ENCODE measurements at regions not wholly inside any gene's neighbourhood (a gene's known extent, or its start where the extent isn't known, plus 50 kb on each side); places are given as distances from the start of the nearest gene placed in this dataset.
"Not testable (repeated sequence)": the region's sequence is repeated elsewhere in the genome, so short reads cannot be mapped to it uniquely, and the experiment has no call there.

DNA sequence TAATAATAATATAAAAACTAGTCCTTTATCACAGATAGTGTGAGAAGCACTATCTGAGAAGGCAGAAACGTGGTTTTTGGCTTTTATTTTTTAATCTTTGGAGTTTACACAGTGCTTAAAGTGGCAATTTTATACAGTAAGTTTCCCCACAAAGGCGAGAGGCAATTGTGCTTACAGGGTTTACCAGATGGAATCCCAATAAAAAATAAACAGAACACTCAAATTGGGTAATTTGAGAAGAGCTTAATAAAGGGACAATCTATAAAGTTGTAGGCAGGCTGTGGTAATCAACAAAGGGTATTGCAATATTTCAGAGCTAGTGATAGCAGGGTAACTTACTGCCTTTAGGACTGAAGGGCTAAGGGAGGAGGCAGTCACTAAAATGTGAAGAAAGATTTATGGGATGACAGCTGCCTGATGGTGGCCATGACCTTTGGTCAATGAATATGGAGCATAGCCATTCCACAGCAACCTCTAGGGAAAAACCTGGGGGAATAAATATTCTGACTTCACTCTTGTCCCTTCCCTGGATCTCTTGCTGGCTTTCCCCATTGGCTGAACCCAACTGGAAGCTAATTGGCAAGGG, 108.9 kb upstream of the GPR39 start:
- intact Hi-C loops (cut with micrococcal nuclease); DNase-seq; ATAC-seq: not testable (repeated sequence)

DNA sequence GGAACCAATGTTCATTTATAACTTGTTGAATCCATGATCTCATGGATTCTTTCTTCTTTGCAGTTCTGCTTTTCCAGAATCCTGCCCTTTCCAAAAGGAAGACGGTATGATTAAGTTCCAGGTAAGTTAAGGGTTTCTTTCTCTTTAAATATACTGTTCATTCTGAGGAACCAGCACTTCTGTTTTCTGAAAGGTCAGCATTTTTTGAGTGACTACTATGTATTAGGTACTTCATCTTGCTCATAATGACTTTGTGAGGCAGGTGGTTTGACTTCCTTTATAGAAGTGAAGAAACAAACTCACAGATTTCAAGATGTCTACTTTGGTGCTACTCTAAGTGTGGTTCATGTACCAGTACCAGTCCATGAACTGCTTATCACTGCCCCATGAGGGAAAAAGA, 107.4 kb upstream of the GPR39 start:
- not testable (repeated sequence) for ATAC-seq

DNA sequence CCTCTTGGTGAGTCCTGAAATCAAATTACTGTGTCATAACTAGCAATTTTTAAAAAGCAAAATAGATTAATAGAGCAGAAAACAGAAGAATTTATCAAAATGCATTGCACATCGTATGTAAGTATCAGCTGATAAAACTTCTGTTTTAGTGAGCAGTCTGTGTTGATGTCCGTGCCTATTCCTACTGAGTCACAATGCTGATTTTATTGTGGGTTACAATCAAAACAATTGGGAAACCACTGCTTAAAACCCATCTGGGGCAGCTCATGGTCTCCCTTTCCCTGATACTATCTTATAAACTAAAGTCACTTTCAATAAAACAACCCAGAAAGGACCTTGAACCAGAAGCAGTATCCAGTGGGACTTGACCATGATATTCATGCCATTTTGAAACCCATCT, 101.1 kb upstream of the GPR39 start:
- ATAC-seq; DNase-seq; intact Hi-C loops (cut with micrococcal nuclease): not testable (repeated sequence)

More for the DNA sequence above, 107.4 kb upstream of the GPR39 start:
- intact Hi-C loops (cut with micrococcal nuclease); DNase-seq: not testable (repeated sequence)

DNA sequence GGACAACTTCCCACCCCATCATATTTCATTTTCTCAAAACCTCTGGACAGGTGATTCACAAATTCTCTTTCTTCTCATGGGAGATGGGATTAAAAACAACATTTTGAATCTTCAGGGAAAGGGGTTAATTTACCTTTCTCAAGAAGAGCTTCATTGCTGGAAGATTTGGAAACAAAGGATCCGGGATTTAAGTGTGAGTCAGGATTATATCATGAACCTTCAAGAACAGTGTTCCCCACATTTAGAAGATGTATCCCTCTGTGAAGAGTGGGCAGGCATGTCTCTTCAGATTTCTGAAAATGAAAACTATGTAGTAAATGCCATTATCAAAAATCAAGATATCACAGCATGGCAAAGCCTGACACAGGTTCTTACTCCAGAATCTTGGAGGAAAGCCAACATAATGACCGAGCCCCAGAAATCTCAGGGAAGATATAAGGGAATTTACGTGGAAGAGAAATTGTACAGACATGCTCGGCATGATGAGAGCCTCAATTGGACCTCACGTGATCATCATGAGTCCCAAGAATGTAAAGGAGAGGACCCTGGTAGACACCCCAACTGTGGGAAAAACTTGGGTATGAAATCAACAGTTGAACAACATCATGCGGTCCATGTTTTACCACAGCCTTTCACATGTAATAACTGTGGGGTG, 99.5 kb upstream of the GPR39 start:
- intact Hi-C loops (cut with micrococcal nuclease); ATAC-seq; DNase-seq: not testable (repeated sequence)

DNA sequence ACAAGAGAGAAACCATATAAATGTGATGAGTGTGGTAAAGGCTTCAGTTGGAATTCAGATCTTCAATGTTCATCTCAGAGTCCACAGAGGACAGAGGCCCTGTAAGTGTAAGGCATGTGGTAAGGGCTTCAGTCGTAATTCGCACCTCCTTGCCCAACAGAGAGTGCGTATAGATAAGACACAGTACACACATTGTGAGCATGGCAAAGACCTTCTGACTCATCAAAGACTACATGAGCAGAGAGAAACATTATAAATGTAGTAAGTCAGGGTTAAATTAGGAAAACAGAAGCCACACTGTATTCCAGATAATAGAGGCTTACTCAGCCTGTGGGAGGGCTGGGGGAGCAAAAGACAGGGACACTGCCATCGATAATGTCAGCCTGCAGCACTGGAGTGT, 98.1 kb upstream of the GPR39 start:
- ATAC-seq; DNase-seq; intact Hi-C loops (cut with micrococcal nuclease): not testable (repeated sequence)

DNA sequence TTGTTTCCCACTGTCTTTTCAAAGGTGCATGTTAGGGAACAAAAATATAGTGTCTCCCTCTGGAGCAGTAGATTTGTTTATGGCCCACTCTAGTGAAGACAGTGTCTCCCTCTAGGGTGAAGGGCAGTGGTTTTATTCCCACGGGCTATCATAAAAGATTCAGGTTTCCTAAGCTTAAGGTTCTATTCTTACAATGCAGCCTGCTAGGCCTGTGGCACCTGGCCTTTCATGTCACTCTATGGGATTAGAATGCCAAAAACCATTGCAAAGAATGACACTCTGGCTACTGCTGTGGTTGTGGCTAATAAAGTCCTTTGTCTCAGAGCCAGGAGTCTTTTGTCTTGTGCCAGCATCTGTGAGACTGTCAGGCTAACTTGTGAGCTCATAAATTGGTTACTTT, 92.6 kb upstream of the GPR39 start:
- DNase-seq; ATAC-seq; intact Hi-C loops (cut with micrococcal nuclease): not testable (repeated sequence)

DNA sequence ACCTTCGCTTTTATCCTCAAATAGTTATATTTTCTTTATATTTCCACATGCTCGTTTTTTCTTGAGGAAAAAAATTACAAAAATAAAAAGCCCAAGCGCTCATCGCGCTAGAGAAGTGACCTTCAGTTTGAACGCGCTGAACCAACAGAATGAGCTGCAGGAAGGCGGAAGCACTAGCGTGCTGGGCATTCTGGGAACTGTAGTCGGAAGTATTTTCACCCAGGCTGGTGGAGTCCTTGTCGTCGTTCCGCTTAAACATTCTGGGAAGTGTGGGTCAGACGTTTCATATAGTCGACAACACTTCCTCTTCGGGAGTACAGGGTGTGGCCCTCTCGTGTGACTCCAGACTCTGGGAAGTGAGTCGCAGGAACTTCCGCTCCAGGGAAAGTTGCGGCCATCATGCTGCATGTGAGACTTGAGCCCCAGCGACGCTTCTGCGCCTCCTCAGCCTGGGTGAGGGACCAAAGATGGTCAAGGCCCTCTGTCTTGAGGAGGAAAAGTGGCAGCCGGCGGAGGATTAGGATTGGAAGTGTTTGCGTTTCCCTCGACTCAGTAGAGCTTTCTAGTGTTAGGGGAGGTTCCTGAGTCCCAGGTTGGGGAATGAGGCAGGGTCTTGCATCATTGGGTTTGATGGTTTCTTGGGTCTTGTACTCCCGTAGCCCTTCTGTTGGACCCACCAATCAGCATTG, 84.1 kb upstream of the GPR39 start:
- ATAC-seq; DNase-seq; intact Hi-C loops (cut with micrococcal nuclease): not testable (repeated sequence)

DNA sequence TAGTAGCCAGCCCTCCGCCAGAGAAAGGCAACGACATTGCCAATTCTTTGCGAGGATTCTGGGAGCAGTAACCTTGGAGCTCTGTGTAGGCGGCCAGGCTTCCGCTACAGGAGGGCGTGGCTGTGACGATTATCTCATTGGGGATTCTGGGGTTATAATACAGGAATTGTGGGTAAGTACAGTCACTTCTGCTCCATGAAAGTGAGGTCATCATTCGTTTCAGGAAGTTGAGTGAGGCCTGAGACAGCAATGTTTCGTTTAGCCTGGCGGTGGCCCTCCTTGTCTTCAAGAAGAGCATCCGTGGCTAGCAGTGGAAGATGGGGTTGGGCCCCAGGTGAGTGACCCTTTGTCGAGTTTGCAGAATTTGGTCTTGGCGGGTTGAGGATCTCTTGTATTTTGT, 79.5 kb upstream of the GPR39 start:
- intact Hi-C loops (cut with micrococcal nuclease); DNase-seq; ATAC-seq: not testable (repeated sequence)

DNA sequence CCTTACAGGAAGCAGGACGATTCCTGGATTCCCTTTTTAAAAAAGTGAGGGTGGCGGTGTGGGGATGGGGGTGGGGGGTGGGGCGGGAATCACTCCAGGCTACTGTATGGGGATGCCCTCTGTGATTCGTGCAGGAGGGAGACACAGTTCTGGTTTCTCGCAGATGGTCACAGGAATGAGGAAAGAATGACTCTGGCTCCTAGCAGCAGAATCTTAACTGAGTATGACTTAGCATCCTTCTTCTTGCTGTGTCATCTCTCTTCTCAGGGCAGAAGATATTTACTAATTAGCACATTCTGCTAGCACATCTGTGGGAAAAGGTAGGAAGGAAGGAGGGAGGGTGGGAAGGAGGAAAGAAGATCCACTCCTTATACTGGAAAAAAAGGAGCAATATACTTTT, 78.8 kb upstream of the GPR39 start:
- ATAC-seq; DNase-seq; intact Hi-C loops (cut with micrococcal nuclease): not testable (repeated sequence)

DNA sequence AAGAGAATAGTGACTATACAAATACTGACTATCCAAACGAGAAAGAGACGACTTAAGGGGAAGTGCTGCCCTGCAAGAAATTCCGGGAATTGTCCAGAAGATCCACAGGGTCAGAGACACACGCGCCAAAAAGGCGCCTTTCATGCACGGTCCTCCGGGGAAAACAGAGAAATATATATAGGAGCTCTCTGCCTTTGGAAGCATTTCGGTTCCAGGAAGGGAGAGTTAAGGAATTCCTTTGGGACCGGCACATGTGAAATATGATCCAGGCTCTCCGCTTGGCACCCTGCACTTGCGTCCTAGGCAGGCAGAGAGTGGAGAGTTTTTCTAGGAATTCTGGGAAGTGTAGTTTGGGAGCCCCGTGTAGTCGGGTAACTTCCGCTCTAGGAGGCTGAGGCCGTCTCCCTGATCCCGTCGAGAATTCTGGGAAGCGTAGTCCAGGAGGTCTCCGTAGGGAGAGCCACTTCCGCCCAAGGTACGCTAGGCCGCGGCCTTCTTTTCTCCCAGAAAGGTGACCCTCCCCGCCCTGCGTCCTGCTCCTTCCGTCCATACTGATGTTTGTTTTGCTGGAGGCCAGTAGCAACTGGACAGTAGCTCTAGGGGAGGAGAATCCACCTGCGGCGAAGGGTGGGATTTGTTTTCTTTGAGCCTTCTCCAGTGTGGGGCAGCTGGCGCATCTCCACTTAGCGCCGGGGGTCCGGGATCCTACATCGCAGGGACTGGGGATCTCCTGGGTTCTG, 69.4 kb upstream of the GPR39 start:
- DNase-seq (peak; percentile 82), ATAC-seq (peak; percentile 100)
- intact Hi-C loops (cut with micrococcal nuclease) = not testable (repeated sequence)

DNA sequence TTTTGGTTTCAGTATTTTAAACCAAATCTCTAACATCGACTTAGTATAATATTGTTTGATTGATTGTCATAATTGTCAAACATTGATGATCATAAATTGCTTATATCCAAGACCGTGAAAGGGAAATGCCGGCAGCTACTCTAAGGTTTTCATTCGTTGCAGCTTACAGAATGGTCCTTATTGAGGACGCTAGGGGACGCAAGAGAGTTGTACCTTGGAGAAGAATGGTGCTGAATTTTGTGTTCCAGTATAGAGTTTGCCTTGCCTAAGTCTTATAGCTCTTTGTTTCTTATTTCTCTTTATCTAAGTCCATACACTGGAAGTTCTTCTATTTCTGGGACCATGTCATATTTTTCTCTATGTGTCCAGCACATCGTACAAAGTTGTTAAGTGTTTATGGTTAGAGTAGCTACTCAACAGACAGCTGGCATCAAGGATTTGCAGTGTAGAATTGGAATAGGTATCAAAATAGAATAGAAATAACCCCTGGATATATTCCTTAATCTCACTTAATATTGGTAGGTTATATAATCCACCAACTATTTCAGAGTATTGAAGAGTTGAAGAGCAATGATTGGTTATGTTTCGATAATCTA, 67.4 kb upstream of the GPR39 start:
- DNase-seq; intact Hi-C loops (cut with micrococcal nuclease); ATAC-seq: not testable (repeated sequence)

DNA sequence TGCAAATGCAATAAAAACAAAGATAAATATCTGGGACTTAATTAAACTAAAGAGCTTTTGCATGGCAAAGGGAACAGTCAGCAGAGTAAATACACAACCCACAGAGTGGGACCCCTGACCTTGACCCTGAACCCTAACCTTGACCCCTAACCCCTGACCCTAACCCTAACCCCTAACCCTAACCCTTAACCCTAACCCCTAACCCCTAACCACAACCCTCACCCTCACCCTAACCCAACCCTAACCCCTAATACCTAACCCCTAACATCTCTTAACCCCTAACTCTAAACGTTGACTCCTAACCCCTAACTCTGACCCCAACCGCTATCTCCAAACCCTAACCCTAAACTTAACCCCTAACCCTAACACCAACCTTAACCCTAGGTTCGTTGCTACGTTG, 64.9 kb upstream of the GPR39 start:
- ATAC-seq; intact Hi-C loops (cut with micrococcal nuclease): not testable (repeated sequence)

DNA sequence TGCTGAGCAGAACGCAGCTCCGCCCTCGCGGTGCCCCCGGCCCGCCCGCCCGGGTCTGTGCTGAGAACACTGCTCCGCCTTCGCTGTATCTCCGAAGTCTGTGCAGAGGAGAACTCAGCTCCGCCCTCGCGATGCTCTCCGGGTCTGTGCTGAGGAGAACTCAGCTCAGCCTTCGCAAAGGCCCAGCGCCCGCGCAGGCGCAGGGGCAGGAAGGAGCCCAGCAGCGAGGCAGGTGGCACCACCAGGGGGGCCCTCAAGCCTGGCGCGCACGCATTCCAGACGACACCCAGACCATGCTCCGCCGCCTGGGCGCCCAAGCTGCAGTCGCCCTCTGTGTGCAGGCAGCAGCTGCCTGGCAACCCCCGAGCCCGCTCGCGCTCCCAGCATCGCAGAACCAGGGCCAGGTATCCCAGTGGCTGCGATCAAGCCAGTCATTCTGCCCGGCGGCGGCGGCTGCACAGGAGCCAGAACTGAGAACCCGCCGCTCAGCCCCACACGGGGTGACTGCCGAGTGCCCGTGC, 64.1 kb upstream of the GPR39 start:
- intact Hi-C loops (cut with micrococcal nuclease) = not testable (repeated sequence)
- ATAC-seq (peak; percentile 97), DNase-seq (peak; percentile 64)

More for the DNA sequence above, 64.9 kb upstream of the GPR39 start:
- DNase-seq = not testable (repeated sequence)

DNA sequence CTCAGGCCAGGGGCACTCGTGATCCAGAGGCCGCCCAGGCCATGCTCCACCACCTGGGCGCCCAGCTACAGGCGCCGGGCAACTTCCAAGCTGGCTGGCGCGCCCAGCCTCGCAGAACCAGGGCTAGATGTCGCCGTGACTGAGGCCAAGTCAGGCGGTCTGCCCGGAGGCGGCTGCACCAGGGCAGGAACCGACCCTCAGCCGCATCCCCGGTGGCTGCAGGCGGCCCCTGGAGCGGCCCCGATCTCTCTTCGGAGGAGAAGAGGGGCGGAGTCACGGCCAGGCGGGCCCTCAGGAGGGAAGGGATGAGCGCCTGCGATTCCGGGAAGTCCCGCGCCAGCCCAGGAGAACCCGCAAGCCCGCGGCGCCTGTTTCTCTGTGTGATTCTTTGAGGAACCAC, 63.2 kb upstream of the GPR39 start:
- ATAC-seq (peak; percentile 28), DNase-seq (peak; percentile 48)
- intact Hi-C loops (cut with micrococcal nuclease) = not testable (repeated sequence)

DNA sequence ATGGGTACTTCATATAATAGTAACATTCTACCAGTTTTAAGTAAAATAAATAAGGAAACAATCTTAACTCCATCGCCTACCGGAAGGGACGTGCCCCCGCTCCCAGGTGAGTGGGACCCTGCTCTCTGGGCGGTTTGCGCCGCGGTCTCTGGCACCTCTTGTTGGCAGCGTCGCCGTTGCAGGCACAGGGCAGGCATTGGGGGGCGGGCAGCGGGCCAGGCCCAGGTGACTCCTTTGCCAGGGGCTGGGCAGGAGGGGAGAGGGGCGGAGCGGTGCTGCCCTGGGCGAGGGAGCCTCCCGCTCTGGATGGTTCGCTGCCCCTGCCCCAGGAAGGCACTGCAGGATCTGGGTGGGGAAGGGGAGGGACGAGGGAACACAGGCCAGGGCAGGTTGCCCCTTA, 55.6 kb upstream of the GPR39 start:
- ATAC-seq; intact Hi-C loops (cut with micrococcal nuclease); DNase-seq: not testable (repeated sequence)

DNA sequence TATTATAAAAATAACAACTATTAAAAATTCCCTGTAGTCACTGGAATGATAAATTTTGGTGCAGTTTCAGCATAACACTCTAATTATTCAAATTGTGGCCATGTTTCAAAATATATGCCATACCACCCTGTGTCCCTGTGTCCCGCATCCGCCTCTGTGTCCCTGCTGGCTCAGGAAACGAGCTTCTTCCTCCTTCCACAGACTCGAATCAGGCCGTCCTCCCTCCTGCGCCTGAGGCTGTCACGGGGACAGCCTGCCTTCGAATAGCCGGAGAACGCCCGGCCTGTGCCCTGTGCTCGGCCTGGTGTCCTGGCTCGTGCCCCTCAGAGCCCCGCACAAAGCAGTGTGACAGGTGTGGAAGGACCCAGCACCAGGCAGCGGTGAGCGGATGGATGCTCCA, 55.1 kb upstream of the GPR39 start:
- DNase-seq; intact Hi-C loops (cut with micrococcal nuclease): not testable (repeated sequence)

DNA sequence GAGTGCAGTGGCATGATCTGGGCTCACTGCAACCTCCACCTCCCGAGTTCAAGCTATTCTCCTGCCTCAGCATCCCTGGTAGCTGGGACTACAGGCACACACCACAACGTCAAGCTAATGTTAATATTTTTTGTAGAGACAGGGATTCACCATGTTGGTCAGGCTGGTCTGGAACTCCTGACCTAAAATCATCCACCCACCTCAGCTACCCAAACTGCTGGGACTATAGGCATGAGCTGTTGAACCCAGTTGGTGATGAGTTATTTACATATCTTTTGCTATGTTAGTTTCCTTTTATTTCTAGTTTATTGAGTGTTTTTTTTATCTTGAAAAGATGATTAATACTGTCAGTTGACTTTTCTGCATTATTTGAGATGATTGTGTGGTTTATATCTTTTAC, 53.3 kb upstream of the GPR39 start:
- DNase-seq; intact Hi-C loops (cut with micrococcal nuclease); ATAC-seq: not testable (repeated sequence)

More for the DNA sequence above, 55.1 kb upstream of the GPR39 start:
- not testable (repeated sequence) for ATAC-seq

DNA sequence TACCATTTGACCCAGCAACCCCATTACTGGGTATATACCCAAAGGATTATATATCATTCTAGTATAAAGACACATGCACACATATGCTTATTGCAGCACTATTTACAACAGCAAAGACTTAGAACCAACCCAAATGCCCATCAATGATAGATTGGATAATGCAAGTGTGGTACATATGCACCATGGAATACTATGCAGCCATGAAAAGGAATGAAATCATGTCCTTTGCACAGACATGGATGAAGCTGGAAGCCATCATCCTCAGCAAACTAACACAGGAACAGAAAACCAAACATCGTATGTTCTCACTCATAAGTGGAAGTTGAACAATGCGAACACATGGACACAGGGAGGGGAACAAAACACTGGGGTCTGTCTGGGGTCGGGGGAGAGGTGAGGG, 50.6 kb upstream of the GPR39 start:
- DNase-seq; ATAC-seq; intact Hi-C loops (cut with micrococcal nuclease): not testable (repeated sequence)
